ENCODE measurements at regions not wholly inside any gene's neighbourhood (a gene's known extent, or its start where the extent isn't known, plus 50 kb on each side); places are given as distances from the start of the nearest gene placed in this dataset.

- no peak for TF ChIP-seq CTCF (IDR thresholded peaks at IDR 0.05)
- TF ChIP-seq POLR2AphosphoS5 (IDR thresholded peaks at IDR 0.05) = no peak
- no peak for TF ChIP-seq POLR2A (IDR thresholded peaks at IDR 0.05)
Measured at GRCh38 chr2:15784106-15784885, 156.1 kb upstream of the MYCN start.
